SW480 (cell line): ENCODE measurements at regions not wholly inside any gene's neighbourhood (a gene's known extent, or its start where the extent isn't known, plus 50 kb on each side); places are given as distances from the start of the nearest gene placed in this dataset.

Source experiments
- DNase-seq: peaks from one replicate; pipeline ENCODE4 v3.0.0-alpha.2; 2016; ENCODE audit warnings: low spot score

DNA sequence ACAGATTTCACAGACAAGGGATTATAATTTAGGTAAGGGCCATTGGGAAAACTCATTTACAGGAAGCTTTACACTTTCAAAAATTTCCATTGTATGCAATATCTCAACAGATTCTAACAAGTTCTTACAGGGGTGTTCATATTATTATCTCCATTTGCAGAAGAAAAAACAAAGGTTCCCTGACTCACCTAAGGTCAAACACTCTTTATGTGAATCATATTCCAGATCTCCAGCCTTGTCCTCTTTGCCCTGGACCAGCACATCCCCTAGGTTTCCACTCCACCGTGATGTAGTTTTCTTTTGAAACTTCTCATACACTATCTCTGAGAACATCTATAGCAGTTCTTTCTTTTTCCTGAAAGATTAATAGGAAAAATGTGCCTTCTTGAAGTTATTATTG, 96.4 kb upstream of the HS3ST1 start:
- DNase-seq = no peak

GRCh38 chr4:11518754-11519153, 90.1 kb upstream of the HS3ST1 start:
- DNase-seq = no peak

DNA sequence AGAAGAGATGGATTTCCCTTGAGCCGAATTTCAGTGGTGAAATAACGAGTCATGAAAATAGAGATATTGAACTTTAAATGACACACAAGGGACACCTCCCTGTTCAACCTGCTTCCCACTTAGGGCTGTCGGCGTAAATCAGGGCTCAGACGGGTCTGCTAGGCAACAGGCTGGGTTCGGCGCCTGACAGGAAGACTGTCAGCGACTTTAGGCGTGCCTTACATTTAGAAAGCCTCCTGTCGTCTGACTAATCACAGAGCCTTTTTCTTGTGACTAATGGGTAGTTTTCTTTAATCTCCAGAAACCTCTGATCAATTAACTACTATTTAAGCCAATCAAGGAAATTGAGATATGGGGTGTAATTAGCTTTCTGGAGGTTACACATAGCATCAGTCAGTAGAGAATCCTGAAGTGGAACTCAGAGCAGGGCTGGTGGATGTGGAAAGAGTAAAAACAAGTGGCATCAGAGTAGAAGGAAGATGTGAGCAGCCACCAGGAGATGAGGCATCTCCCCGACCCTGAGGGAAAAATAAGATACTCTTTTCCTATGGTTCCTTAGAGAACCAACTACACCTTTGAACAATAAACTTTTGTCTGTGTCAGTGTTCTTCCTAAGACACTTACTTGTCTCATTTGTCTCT, 86.2 kb upstream of the HS3ST1 start:
- no peak for DNase-seq

- no peak for DNase-seq
Measured at GRCh38 chr4:11514003-11514402, 85.3 kb upstream of the HS3ST1 start.

DNA sequence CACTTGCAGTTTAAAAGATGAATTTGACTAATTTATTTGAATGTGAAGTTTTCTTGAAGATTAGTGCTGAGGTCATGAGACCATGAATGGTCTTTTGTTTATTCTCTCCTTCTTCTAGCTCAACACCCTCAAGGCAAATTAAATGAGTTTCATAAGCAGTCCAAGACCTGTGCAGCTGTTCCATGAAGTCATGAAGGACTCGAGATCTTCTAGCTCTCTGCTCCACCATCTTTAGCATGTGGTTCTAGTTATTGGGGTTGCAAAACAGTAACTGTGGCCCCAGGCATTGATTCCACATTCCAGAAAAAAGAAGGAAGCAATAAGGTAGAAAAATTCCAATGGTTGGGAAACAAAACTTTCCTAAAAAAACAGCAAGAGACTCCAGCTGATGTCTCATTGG, 84.2 kb upstream of the HS3ST1 start:
- DNase-seq = no peak

- no peak for DNase-seq
Measured at GRCh38 chr4:11511321-11511720, 82.6 kb upstream of the HS3ST1 start.

- DNase-seq = no peak
Measured at GRCh38 chr4:11507920-11508319, 79.2 kb upstream of the HS3ST1 start.

- no peak for DNase-seq
Measured at GRCh38 chr4:11506194-11506593, 77.5 kb upstream of the HS3ST1 start.

DNA sequence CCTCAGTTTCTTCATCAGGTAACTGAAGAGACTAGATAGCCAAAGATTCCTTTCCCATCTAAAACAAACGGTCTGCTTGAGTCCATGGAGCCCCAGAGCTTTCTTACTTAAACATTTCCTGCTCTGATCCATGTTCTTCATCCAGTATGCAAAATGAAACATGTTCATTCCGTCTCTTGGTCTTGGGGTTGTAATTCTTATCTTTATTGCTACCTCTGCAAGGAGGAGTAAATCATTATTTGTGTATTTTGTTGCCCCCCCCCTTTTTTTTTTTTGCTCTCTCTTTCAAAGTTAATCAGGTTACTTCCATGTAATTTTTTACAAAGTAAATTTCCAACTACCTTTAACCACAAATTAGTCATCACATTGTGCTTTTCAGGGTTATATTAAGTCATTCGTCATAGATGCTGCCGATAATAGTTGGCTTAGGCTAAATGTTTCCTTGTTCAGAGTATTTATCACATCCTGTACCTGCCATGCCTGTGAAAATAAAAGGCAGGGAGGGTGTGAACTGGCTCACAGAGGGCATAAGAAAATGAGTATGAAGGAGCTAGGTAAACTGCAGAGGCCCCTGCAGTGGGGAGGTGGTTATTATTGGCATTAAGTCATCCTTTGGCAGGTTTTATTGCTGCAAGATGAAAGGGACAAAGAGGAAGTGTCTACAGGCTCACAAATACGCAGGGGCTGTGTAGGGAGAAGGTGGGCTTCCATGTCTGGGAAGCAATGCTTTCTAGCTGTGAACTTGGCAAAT, 76.7 kb upstream of the HS3ST1 start:
- DNase-seq = peak; percentile 89

- DNase-seq = no peak
Measured at GRCh38 chr4:11503166-11503565, 74.5 kb upstream of the HS3ST1 start.

DNA sequence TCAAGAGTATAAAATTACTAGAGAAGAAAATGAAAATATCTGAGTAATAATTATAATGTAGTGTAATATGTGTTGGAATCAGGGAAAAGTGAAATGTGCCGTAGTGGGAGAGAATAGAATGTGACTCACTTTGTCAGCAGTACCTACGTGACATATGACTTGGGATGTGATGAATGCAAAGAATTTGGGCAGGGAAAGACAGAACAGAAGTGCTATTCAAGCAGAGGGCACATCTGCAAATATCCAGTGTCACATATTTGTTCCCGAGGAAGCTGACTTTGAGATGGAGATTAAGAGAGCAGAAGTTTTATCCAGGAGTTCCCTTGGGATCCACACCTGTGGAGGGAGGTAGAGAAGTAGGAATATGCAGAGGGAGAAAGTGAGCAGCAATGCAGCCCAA, 69.3 kb upstream of the HS3ST1 start:
- peak; percentile 18 for DNase-seq

- no peak for DNase-seq
Measured at GRCh38 chr4:11497212-11497806, 68.6 kb upstream of the HS3ST1 start.

GRCh38 chr4:11496351-11496829, 67.7 kb upstream of the HS3ST1 start:
- DNase-seq = no peak

- no peak for DNase-seq
Measured at GRCh38 chr4:11495818-11496217, 67.1 kb upstream of the HS3ST1 start.

- DNase-seq = no peak
Measured at GRCh38 chr4:11495291-11495690, 66.6 kb upstream of the HS3ST1 start.

- DNase-seq = no peak
Measured at GRCh38 chr4:11494232-11494631, 65.5 kb upstream of the HS3ST1 start.

DNA sequence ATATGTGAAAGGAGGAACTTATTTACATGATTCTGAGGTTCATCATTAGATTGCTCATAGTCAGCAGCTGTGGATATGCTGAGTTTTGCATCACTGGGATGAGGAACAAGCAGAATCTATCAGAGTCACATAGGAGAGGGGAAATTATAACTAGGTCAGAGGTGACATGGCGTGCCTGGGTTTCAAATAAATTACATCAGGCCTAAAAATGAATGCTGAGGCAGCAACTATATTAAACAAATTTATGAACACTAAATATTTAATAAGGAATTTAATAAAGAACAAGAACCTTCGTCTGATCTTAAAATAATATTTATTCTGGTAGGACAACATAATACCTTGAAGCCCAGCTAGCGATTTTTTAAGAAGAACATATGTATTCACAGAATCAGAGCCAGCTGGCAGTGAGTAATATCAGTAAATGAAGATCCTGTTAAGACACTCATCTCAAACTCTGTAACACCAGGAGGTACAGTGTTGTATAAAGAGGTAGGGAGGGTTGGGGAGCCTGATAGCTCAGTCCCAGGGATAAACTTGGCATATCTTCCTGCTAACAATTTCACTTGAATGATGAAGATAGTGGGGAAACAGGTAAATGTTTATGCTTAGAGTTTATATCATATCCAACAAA, 60.9 kb upstream of the HS3ST1 start:
- no peak for DNase-seq

DNA sequence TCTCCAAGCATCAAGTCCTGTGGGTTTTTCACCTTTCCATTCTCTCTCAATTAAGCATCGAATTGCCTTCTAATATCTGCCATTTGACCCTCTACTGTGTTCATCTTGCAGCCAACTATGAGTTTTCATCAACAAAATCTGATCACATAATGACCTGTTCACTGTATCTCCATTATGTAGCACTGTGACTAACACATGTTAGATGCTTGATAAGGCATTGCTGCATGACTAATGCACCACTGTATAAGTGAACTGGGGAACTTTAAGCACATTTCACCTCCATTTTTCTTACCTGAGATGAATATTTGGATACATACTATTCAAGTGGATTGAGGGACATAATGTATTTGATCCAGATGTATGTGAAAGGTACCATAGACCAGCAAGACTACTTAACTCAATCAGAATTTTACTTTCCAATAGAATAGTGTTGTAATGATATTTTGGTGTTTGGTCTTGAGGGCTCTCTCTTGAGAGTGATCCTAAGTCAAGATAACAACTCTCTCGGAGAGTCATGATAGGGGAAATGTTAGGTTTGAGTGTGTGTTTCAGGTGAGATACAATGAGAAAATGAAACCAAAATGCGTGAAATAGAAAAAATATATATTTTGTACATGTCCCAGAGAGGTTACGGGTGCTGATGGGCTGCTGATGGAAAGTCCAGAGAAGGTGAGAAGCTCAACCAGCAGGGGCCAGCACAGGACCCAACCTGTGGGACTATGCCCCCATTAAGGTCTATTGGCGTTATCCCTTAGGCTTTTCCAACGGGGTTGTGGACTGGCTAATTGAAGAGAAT, 60.2 kb upstream of the HS3ST1 start:
- no peak for DNase-seq

DNA sequence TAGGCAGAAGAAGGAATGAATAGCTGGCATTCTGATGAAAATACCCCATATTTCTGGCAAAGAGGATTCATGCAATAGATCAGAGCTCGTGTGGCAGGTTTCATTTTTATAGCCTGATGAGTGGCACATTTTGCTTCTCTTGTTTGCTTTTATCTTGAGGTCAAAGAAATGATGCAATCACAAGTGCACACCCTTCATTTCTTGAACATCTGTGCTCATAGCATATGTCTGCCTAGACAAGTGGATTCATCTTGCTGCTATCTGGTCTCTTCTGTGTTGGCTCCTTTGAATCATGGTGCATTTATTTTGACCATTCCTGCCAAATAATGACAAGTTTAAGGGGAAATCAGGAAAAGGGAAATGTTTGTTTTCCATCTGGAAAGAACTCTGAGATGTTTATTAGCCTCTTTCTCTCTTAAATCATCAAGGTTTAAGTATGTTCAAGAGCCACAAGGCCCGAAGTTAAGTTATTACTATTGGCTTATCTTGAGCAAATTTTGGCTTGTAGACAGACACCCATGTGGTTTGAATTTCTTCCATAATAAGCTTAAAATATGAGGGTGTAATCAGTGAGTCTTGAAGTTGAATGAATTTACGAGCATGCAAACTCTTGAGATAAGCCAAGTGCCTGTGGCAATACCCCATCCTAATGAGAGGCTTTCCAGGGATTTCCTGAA, 59.3 kb upstream of the HS3ST1 start:
- no peak for DNase-seq

- no peak for DNase-seq
Measured at GRCh38 chr4:11487139-11487538, 58.4 kb upstream of the HS3ST1 start.

DNA sequence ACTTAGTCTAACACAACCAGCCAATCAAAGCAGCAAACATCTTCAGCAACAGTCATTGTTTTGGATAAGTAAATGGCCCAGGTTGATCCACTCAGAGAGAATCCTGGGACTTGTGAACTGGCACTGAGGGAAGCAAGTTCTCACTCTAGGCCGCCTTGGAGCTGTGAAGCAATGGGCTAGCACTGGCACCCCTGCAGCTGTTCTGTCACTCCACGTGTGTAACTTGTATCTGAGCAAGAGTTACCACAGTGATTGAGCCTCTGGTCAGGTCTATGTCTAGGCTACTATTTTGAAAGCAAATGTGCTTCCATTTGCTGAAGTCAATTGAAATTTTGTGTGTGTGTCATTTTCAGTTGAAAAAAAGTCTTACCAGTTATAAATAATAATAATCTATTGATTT, 57.2 kb upstream of the HS3ST1 start:
- no peak for DNase-seq

DNA sequence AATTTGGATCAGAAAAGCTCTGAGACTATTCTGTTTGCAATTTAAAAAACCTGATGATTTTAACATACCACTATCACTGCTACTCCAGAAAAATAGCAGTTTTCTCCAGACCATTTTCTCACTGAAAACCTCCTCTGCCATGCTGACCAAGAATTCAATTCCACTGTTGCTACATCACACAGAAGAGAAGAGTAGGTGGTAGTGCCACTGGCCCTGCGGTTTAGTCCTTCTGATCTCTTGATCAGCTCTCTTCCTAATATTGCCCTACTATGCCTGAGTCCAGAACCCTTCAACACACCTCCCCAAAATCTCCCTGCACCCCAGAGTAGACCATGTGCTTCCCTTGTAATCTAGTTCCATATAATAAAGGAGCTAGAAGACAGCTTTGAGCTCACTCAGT, 55.8 kb upstream of the HS3ST1 start:
- DNase-seq = no peak
